ENCODE measurements at regions not wholly inside any gene's neighbourhood (a gene's known extent, or its start where the extent isn't known, plus 50 kb on each side); places are given as distances from the start of the nearest gene placed in this dataset.

- no peak for DNase-seq
Observed at GRCh38 chr18:24629921-24630320, 169.5 kb downstream of the HRH4 start.

GRCh38 chr18:24630346-24630880 lies 170.0 kb downstream of the HRH4 start:
- no peak for DNase-seq

GRCh38 chr18:24631243-24632025 lies 171.0 kb downstream of the HRH4 start:
- no peak for DNase-seq

GRCh38 chr18:24632158-24632988 lies 171.9 kb downstream of the HRH4 start:
- DNase-seq: no peak

GRCh38 chr18:24633121-24633520 lies 172.7 kb downstream of the HRH4 start:
- no peak for DNase-seq

- no peak for DNase-seq
Observed at GRCh38 chr18:24649571-24649970, 189.1 kb downstream of the HRH4 start.

- DNase-seq: no peak
Observed at GRCh38 chr18:24651434-24651833, 191.0 kb downstream of the HRH4 start.

GRCh38 chr18:24656050-24656449 lies 195.6 kb downstream of the HRH4 start:
- no peak for DNase-seq

- no peak for DNase-seq
Observed at GRCh38 chr18:24656551-24657443, 196.4 kb downstream of the HRH4 start.

GRCh38 chr18:24657444-24657842 lies 197.0 kb downstream of the HRH4 start:
- no peak for DNase-seq

GRCh38 chr18:24658302-24658701 lies 197.9 kb downstream of the HRH4 start:
- DNase-seq: no peak

- DNase-seq: no peak
Observed at GRCh38 chr18:24659827-24660720, 199.6 kb downstream of the HRH4 start.

GRCh38 chr18:24660956-24661355 lies 200.5 kb downstream of the HRH4 start:
- DNase-seq: no peak

GRCh38 chr18:24662412-24662821 lies 202.0 kb downstream of the HRH4 start:
- no peak for DNase-seq

GRCh38 chr18:24663026-24663425 lies 202.6 kb downstream of the HRH4 start:
- DNase-seq: no peak

GRCh38 chr18:24669015-24669414 lies 208.6 kb downstream of the HRH4 start:
- no peak for DNase-seq

- no peak for DNase-seq
Observed at GRCh38 chr18:24669502-24669901, 209.1 kb downstream of the HRH4 start.

GRCh38 chr18:24672165-24672941 lies 211.9 kb downstream of the HRH4 start:
- DNase-seq: no peak

- DNase-seq: no peak
Observed at GRCh38 chr18:24674200-24674599, 213.8 kb downstream of the HRH4 start.

GRCh38 chr18:24674605-24675004 lies 214.2 kb downstream of the HRH4 start:
- no peak for DNase-seq

- no peak for DNase-seq
Observed at GRCh38 chr18:24677011-24677410, 216.6 kb downstream of the HRH4 start.
